BE2C (cell line): ENCODE measurements at regions not wholly inside any gene's neighbourhood (a gene's known extent, or its start where the extent isn't known, plus 50 kb on each side); places are given as distances from the start of the nearest gene placed in this dataset.

ENCODE experiments used
- DNase-seq: peaks from one replicate; pipeline ENCODE4 v3.0.0-alpha.2; 2020
- H3K27me3 ChIP-seq: fragments of 250-450 bp; sonication (Bioruptor Pico); 2 replicates; pipeline ENCODE4 v1.5.1; 2020; ENCODE audit warnings: mild to moderate bottlenecking
- H3K36me3 ChIP-seq: fragments of 250-450 bp; sonication (Bioruptor Pico); 2 replicates; pipeline ENCODE4 v1.5.1; 2020; ENCODE audit warnings: mild to moderate bottlenecking
- H3K4me1 ChIP-seq: fragments of 250-450 bp; sonication (Bioruptor Pico); 2 replicates; pipeline ENCODE4 v1.5.1; 2020
- H3K4me3 ChIP-seq: 2 replicates; pipeline ENCODE4 v1.5.1; 2011; ENCODE audit warnings: low read depth, low read length
- H3K9me3 ChIP-seq: fragments of 250-450 bp; sonication (Bioruptor Pico); 2 replicates; pipeline ENCODE4 v1.5.1; 2020
- TF ChIP-seq, protein P1 (sequence below): IDR thresholded peaks from 2 replicates; pipeline ENCODE4 v1.5.1; 2012; ENCODE audit warnings: mild to moderate bottlenecking, low read depth, low read length

DNA sequence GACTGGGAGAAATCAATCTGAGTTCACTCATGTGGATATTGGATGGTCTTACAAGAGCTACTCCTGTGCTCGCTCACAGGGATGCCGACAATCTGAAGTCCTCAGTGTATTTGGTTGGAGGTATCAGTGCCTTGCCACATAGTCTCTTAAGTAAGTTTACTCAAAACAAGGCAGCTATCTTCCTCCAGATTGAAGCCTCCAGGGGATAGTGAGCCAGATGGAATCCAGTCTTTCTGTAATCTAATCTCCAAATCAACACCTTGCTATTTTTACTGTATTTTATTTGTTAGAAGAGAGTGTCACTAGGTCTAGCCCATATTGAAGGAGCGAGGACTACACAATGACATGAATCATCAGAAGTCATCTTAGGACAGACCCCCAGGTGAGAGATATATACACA, 456.6 kb upstream of the POT1 start:
- Histone ChIP-seq H3K4me1 (no peaks in the 10 kb centered on the region), H3K36me3 (no peaks in the 10 kb centered on the region), H3K9me3 (no peaks in the 10 kb centered on the region), H3K27me3 (no peaks in the 10 kb centered on the region), H3K4me3 (no peak overlapping the region)
- TF ChIP-seq, protein P1, sequence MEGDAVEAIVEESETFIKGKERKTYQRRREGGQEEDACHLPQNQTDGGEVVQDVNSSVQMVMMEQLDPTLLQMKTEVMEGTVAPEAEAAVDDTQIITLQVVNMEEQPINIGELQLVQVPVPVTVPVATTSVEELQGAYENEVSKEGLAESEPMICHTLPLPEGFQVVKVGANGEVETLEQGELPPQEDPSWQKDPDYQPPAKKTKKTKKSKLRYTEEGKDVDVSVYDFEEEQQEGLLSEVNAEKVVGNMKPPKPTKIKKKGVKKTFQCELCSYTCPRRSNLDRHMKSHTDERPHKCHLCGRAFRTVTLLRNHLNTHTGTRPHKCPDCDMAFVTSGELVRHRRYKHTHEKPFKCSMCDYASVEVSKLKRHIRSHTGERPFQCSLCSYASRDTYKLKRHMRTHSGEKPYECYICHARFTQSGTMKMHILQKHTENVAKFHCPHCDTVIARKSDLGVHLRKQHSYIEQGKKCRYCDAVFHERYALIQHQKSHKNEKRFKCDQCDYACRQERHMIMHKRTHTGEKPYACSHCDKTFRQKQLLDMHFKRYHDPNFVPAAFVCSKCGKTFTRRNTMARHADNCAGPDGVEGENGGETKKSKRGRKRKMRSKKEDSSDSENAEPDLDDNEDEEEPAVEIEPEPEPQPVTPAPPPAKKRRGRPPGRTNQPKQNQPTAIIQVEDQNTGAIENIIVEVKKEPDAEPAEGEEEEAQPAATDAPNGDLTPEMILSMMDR = no peak
- no peak for DNase-seq

DNA sequence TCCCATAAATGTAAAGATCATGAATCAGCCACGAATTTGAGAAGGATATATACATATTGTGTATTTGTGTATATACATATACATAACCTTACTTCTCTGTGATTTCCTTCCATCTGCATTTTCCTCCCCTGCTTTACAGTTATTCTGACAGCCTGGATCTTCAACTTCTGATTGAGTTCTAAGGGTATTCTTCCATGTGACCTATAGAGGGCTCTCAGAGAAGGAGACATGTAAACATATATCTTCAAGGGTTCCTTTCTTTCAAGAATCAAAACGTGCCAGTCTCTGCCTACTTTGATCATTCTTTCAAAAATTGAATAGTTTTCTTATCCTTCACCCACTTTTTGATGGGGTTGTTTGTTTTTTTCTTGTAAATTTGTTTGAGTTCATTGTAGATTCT, 453.7 kb upstream of the POT1 start:
- TF ChIP-seq, protein P1 = peak; percentile 30; the same call in 1 of the 2 replicates
- H3K27me3 ChIP-seq = no peaks in the 10 kb centered on the region
- no peaks in the 10 kb centered on the region for H3K36me3 ChIP-seq
- no peak for DNase-seq
- no peaks in the 10 kb centered on the region for H3K9me3 ChIP-seq
- H3K4me1 ChIP-seq = no peaks in the 10 kb centered on the region
- H3K4me3 ChIP-seq = no peak overlapping the region

DNA sequence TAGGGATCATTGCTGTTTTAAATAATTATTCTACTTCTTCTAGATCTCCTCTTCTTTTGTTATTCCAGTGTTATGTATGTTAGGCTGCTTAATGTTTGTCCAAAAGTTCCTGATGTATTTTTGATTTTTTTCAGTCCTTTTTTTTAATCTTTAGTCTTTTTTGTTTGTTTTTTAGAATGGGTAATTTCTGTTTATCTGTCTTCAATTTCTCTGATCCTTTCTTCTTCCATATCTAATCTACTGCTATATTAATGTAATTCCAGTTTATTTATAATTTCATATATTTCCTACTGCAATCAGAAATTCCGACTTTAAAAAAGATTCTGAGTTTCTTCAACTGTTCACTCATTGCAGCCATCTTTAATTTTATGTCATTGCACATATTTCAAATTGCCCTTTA, 452.8 kb upstream of the POT1 start:
- no peaks in the 10 kb centered on the region for H3K27me3 ChIP-seq
- H3K4me1 ChIP-seq = no peaks in the 10 kb centered on the region
- H3K9me3 ChIP-seq = no peaks in the 10 kb centered on the region
- no peak for DNase-seq
- TF ChIP-seq, protein P1 = no peak
- H3K4me3 ChIP-seq = no peak overlapping the region
- H3K36me3 ChIP-seq = no peaks in the 10 kb centered on the region

DNA sequence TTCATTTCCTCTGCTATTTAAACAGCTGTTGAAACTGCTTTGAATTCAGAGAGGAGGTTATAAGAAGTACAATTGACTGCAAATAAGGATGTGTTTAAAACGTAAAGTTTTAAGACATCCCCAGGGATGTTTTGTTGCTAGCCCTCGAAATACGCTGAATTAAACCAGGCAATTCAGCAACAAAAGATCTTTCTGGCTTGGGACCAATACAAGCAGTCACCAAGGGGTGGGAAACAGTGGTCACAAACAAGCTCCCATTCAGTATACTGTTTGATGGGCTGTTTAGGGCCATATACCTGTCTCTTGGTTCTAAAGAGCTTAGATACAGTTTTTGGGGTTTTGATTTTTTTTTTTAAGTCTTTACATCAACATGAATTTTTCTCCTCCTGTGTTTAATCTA, 446.3 kb upstream of the POT1 start:
- Histone ChIP-seq H3K9me3 (no peaks in the 10 kb centered on the region), H3K36me3 (no peaks in the 10 kb centered on the region), H3K4me1 (no peaks in the 10 kb centered on the region), H3K4me3 (no peak overlapping the region), H3K27me3 (no peaks in the 10 kb centered on the region)
- TF ChIP-seq, protein P1 = no peak
- no peak for DNase-seq

DNA sequence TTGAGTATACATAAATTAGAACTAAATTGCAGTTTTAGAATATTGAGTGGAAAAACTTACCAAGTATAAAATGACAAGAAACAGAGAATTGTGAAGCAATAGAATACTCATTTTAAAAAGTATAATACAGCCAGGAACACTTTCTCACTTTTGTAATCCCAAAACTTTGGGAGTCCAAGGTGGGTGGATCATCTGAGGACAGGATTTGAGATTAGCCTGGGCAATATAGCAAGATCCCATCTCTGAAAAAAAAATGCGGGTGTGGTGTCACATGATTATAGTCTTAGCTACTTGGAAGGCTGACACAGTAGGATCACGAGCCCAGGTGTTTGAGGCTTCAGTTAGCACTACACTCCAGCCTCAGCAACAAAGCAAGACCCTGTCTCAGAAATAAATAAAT, 440.9 kb upstream of the POT1 start:
- H3K4me3 ChIP-seq = no peak overlapping the region
- DNase-seq = no peak
- H3K27me3 ChIP-seq = no peaks in the 10 kb centered on the region
- H3K36me3 ChIP-seq = no peaks in the 10 kb centered on the region
- no peaks in the 10 kb centered on the region for H3K4me1 ChIP-seq
- TF ChIP-seq, protein P1 = no peak
- H3K9me3 ChIP-seq = no peaks in the 10 kb centered on the region

DNA sequence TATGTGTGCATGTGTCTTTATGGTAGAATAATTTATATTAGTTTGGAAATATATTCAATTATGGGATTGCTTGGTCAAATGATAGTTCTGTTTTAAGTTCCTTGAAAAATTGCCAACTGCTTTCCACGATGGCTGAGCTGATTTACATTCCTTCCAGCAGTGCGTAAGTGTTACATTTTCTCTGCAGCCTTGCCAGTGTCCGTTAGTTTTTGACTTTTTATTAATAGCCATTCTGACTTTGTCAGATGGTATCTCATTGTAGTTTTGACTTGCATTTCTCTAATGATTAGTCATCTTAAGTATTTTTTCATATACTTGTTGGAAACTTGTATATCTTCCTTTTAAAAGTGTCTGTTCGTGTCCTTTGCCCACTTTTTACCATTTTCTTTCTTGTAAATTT, 434.2 kb upstream of the POT1 start:
- Histone ChIP-seq H3K27me3 (no peaks in the 10 kb centered on the region), H3K9me3 (no peaks in the 10 kb centered on the region), H3K36me3 (no peaks in the 10 kb centered on the region), H3K4me3 (no peak overlapping the region), H3K4me1 (no peaks in the 10 kb centered on the region)
- no peak for DNase-seq
- TF ChIP-seq, protein P1 = no peak
